Neuronal stem cell (in vitro differentiated cells): ENCODE measurements at regions not wholly inside any gene's neighbourhood (a gene's known extent, or its start where the extent isn't known, plus 50 kb on each side); places are given as distances from the start of the nearest gene placed in this dataset.

Source experiments
- DNase-seq: peaks from one replicate; pipeline ENCODE4 v3.0.0-alpha.2; 2013; ENCODE audit warnings: low spot score
- H2AFZ ChIP-seq: one replicate; pipeline ENCODE4 v1.6.1; 2013; ENCODE audit warnings: mild to moderate bottlenecking, low read length, inconsistent platforms
- H2AK5ac ChIP-seq: 2 replicates; pipeline ENCODE4 v1.6.1; 2013; ENCODE audit warnings: low read depth, mild to moderate bottlenecking, inconsistent platforms, low read length, moderate library complexity, mixed read lengths
- H2BK120ac ChIP-seq: 2 replicates; pipeline ENCODE4 v1.6.1; 2013; ENCODE audit warnings: low read depth, mild to moderate bottlenecking, inconsistent platforms, low read length, moderate library complexity, mixed read lengths
- H2BK12ac ChIP-seq: one replicate; pipeline ENCODE4 v1.6.1; 2013; ENCODE audit warnings: low read length, inconsistent platforms
- H2BK15ac ChIP-seq: 2 replicates; pipeline ENCODE4 v1.6.1; 2013; ENCODE audit warnings: mild to moderate bottlenecking, low read length, inconsistent platforms, mixed read lengths
- H2BK5ac ChIP-seq: one replicate; pipeline ENCODE4 v1.6.1; 2013; ENCODE audit warnings: inconsistent platforms, mild to moderate bottlenecking, low read length, moderate library complexity
- H3K14ac ChIP-seq: one replicate; pipeline ENCODE4 v1.6.1; 2013; ENCODE audit warnings: low read length, inconsistent platforms
- H3K18ac ChIP-seq: 2 replicates; pipeline ENCODE4 v1.6.1; 2013; ENCODE audit warnings: low read length, inconsistent platforms
- H3K23ac ChIP-seq: 2 replicates; pipeline ENCODE4 v1.6.1; 2013; ENCODE audit warnings: low read depth, mild to moderate bottlenecking, mixed read lengths, low read length, inconsistent platforms; ENCODE audit not compliant: poor library complexity
- H3K27ac ChIP-seq: replicated peaks from 3 replicates; pipeline ENCODE4 v1.5.1; 2013; ENCODE audit warnings: low read length, inconsistent platforms
- H3K27me3 ChIP-seq, 3 experiments: 2 replicates each; pipeline ENCODE4 v1.6.1; 2013; ENCODE audit warnings: low read length in 3 of 3, mild to moderate bottlenecking in 2 of 3, inconsistent platforms in 1 of 3, low read depth in 1 of 3, mixed read lengths in 1 of 3, moderate library complexity in 1 of 3; ENCODE audit not compliant: control insufficient read depth in 3 of 3, insufficient read depth in 3 of 3
- H3K36me3 ChIP-seq, 2 donors: replicated peaks in 1 of 2; 2 replicates each; pipeline ENCODE4 v1.6.1; 2013; ENCODE audit warnings: low read length in 2 of 2; ENCODE audit not compliant: control insufficient read depth in 2 of 2, insufficient read depth in 2 of 2
- H3K4ac ChIP-seq: 2 replicates; pipeline ENCODE4 v1.6.1; 2013; ENCODE audit warnings: inconsistent platforms, mild to moderate bottlenecking, low read length, moderate library complexity
- H3K4me1 ChIP-seq, 2 donors: 1 replicate in 1 of 2; 2 replicates in 1 of 2; pipeline ENCODE4 v1.6.1; 2013; ENCODE audit warnings: low read length in 2 of 2, low read depth in 1 of 2; ENCODE audit not compliant: control insufficient read depth in 2 of 2, insufficient read depth in 1 of 2
- H3K4me2 ChIP-seq: one replicate; pipeline ENCODE4 v1.6.1; 2013; ENCODE audit warnings: mild to moderate bottlenecking, low read length, inconsistent platforms; ENCODE audit not compliant: insufficient read depth, poor library complexity, severe bottlenecking
- H3K4me3 ChIP-seq, 2 donors: 2 replicates each; pipeline ENCODE4 v1.5.1; 2013; ENCODE audit warnings: low read length in 2 of 2, mild to moderate bottlenecking in 2 of 2, inconsistent platforms in 1 of 2, moderate library complexity in 1 of 2
- H3K79me1 ChIP-seq: one replicate; pipeline ENCODE4 v1.6.1; 2013; ENCODE audit warnings: low read depth, mild to moderate bottlenecking, inconsistent platforms, low read length, moderate library complexity
- H3K9ac ChIP-seq: one replicate; pipeline ENCODE4 v1.6.1; 2013; ENCODE audit warnings: mild to moderate bottlenecking, low read depth, low read length, inconsistent platforms; ENCODE audit not compliant: poor library complexity
- H3K9me3 ChIP-seq, 2 donors: replicated peaks in 1 of 2; 2 replicates each; pipeline versions ENCODE3 to v1.6.1; 2013; ENCODE audit warnings: low read length in 2 of 2, mild to moderate bottlenecking in 2 of 2, inconsistent platforms in 1 of 2, low read depth in 1 of 2, mixed read lengths in 1 of 2, moderate library complexity in 1 of 2; ENCODE audit not compliant: control insufficient read depth in 2 of 2, insufficient read depth in 1 of 2
- H4K8ac ChIP-seq: one replicate; pipeline ENCODE4 v1.6.1; 2013; ENCODE audit warnings: low read depth, mild to moderate bottlenecking, inconsistent platforms, low read length, moderate library complexity
- H4K91ac ChIP-seq: one replicate; pipeline ENCODE4 v1.6.1; 2013; ENCODE audit warnings: low read length, low read depth, mild to moderate bottlenecking, inconsistent platforms; ENCODE audit not compliant: poor library complexity
- WGBS, 2 donors: extraction: QIAGEN DNeasy Blood & Tissue Kit; methylation state at CpG; one replicate each; pipeline ENCODE4 v1.1.7; 2013; ENCODE audit warnings: missing lambda C conversion rate in 2 of 2, mixed read lengths in 1 of 2; ENCODE audit not compliant: insufficient read length in 2 of 2, insufficient replicate concordance in 1 of 2; ENCODE audit errors: extremely low coverage in 2 of 2; 5-methylcytosine and 5-hydroxymethylcytosine counted together

DNA sequence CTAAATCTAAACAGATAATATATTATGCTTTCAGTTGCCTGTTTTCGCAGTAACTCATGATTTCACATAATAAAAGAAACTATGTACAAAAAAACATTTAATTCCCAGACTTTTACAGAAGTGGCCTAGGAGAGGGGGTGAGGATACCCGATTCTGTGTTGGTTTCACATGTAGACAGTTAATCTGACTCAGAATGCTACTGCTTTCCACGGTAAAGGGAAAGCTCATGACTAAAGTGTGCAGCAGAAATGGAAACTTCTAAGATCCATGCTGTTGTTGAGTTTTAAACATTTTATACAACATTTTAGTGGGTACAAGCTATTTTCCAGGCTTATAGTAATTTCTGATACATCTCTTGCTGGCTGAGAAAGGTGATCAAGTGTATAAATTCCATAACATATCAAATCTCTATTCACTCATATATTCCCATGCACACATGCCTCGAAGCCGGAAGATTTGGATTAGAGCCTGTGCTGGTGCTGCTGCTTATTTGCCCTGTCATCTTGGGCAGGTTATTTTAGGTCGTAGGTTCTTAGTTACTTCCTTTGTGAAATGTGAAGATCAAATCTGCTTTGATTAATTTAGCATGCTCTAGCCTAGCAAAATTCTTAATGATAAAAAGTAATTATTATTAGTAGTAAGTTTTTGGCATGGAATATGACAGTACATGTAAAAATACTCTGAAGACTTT, 896.7 kb upstream of the MAP3K7 start:
- Histone ChIP-seq H3K27me3 (peaks cover 0 to 8% (median 0%) of the 10 kb centered on the region in 3 experiments), H3K4me3 (no peak overlapping the region), H3K9me3 (no peaks in the 10 kb centered on the region), H3K9ac (no peak overlapping the region), H3K14ac (no peak overlapping the region), H3K23ac (no peak overlapping the region), H3K4me2 (no peak overlapping the region), H2AK5ac (no peak overlapping the region), H3K36me3 (no peaks in the 10 kb centered on the region), H3K4ac (no peak overlapping the region), H2AFZ (no peak overlapping the region), H2BK120ac (no peak overlapping the region), H3K4me1 (peaks cover 0 to 2% of the 10 kb centered on the region in 2 donors), H4K91ac (no peak overlapping the region), H3K27ac (no peak overlapping the region), H4K8ac (no peak overlapping the region), H2BK12ac (no peak overlapping the region), H2BK15ac (no peak overlapping the region), H2BK5ac (no peak overlapping the region), H3K79me1 (no peaks in the 10 kb centered on the region), H3K18ac (no peak overlapping the region)
- no CpG with 5 or more reads among the region's 6 CpGs for WGBS, 2 donors
- no peak for DNase-seq

DNA sequence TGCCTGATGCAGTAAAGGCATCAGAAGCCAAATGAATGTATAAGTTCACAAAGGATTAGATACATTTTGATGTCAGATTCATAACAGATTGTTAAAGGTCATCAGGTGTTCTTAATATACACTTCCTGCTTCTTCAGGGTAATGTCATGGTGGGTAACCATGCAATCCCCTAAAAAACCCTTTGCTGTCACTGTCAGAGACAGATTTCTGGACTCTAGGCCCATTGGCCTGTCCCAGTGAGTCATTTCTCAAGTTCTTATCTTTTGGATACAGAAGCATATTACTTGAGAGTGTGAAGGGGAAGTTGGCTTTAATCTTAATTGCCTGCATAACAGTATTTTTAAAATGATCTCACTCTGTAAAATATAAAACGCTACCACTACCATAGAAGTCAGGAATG, 895.6 kb upstream of the MAP3K7 start:
- Histone ChIP-seq H3K14ac (no peak overlapping the region), H3K27ac (no peak overlapping the region), H4K91ac (no peak overlapping the region), H3K4me3 (no peak overlapping the region), H3K9ac (no peak overlapping the region), H3K4ac (no peak overlapping the region), H3K36me3 (no peaks in the 10 kb centered on the region), H3K18ac (no peak overlapping the region), H3K9me3 (no peaks in the 10 kb centered on the region), H2BK15ac (no peak overlapping the region), H2BK12ac (no peak overlapping the region), H2BK120ac (no peak overlapping the region), H3K79me1 (no peaks in the 10 kb centered on the region), H2AFZ (no peak overlapping the region), H2AK5ac (no peak overlapping the region), H3K4me1 (no peaks in the 10 kb centered on the region), H3K27me3 (peaks cover 0 to 2% (median 0%) of the 10 kb centered on the region in 3 experiments), H2BK5ac (no peak overlapping the region), H3K23ac (no peak overlapping the region), H3K4me2 (no peak overlapping the region), H4K8ac (no peak overlapping the region)
- DNase-seq: no peak
- no CpG with 5 or more reads among the region's 1 CpG for WGBS, 2 donors

DNA sequence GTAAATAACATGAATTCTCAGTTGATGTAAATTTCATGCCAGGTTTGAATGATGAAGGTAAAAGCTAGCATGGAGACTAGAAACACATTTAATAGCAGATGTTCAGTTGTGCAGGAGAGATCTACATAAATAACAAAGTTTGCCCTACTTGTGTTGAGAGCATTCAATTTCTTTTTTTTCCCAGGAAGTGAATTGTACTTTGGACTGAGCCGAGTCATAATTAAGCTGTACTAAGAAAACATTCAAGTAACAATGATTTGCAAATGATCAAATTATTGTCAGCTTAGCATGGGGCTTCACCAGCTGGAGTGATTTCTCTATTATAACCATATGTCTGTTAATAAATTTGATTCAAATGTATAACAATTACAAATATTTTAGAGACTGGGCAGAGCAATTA, 893.5 kb upstream of the MAP3K7 start:
- H2BK15ac ChIP-seq: no peak overlapping the region
- H4K91ac ChIP-seq: no peak overlapping the region
- no peak for DNase-seq
- H4K8ac ChIP-seq: no peak overlapping the region
- no peak overlapping the region for H3K18ac ChIP-seq
- H3K4me2 ChIP-seq: no peak overlapping the region
- no peaks in the 10 kb centered on the region for H3K27me3 ChIP-seq
- no peak overlapping the region for H2AFZ ChIP-seq
- no peaks in the 10 kb centered on the region for H3K9me3 ChIP-seq
- no peak overlapping the region for H2AK5ac ChIP-seq
- H3K4me3 ChIP-seq: no peak overlapping the region
- no peak overlapping the region for H3K27ac ChIP-seq
- H3K4ac ChIP-seq: no peak overlapping the region
- H2BK12ac ChIP-seq: no peak overlapping the region
- no CpG with 5 or more reads among the region's 1 CpG for whole genome bisulfite sequencing, 2 donors
- no peak overlapping the region for H3K14ac ChIP-seq
- H2BK5ac ChIP-seq: no peak overlapping the region
- no peak overlapping the region for H3K23ac ChIP-seq
- no peak overlapping the region for H3K9ac ChIP-seq
- no peaks in the 10 kb centered on the region for H3K36me3 ChIP-seq
- H3K4me1 ChIP-seq: peaks cover 0 to 4% of the 10 kb centered on the region in 2 donors
- H3K79me1 ChIP-seq: no peaks in the 10 kb centered on the region
- H2BK120ac ChIP-seq: no peak overlapping the region

DNA sequence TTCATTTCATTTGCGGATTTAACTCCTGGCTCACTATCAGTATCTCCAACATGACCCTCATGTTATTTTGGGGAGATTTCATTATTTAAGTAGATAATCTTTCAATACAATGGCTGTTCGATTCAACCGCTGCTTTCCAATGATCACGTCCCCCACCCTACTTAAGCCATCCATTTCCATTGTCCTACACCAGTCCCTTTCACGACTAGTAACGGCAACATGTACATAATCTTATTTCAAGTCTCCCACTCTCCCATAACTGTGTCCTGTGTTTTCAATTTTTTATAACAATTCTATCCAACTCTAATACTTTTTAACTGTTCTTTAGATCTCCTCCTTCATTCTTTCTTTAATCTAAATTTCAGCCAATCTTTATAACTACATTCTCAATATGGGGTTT, 890.8 kb upstream of the MAP3K7 start:
- Histone ChIP-seq H2BK120ac (no peak overlapping the region), H3K4me1 (peaks cover 0 to 4% of the 10 kb centered on the region in 2 donors), H4K8ac (no peak overlapping the region), H3K4me3 (no peak overlapping the region), H2BK12ac (no peak overlapping the region), H3K18ac (no peak overlapping the region), H3K27ac (no peak overlapping the region), H3K9me3 (no peaks in the 10 kb centered on the region), H4K91ac (no peak overlapping the region), H3K36me3 (no peaks in the 10 kb centered on the region), H3K23ac (no peak overlapping the region), H2BK5ac (no peak overlapping the region), H2AFZ (no peak overlapping the region), H3K4ac (no peak overlapping the region), H3K14ac (no peak overlapping the region), H2BK15ac (no peak overlapping the region), H3K27me3 (no peaks in the 10 kb centered on the region), H2AK5ac (no peak overlapping the region), H3K4me2 (no peak overlapping the region), H3K9ac (no peak overlapping the region), H3K79me1 (no peaks in the 10 kb centered on the region)
- WGBS, 2 donors: no CpG with 5 or more reads among the region's 6 CpGs
- no peak for DNase-seq
